GM12801 (cell line): ENCODE measurements at regions not wholly inside any gene's neighbourhood (a gene's known extent, or its start where the extent isn't known, plus 50 kb on each side); places are given as distances from the start of the nearest gene placed in this dataset.

Experiments
- TF ChIP-seq, protein P1 (sequence below): IDR thresholded peaks from one replicate; pipeline ENCODE4 v1.5.1; 2011; ENCODE audit warnings: control low read depth; ENCODE audit not compliant: insufficient read length; ENCODE audit errors: extremely low read depth

DNA sequence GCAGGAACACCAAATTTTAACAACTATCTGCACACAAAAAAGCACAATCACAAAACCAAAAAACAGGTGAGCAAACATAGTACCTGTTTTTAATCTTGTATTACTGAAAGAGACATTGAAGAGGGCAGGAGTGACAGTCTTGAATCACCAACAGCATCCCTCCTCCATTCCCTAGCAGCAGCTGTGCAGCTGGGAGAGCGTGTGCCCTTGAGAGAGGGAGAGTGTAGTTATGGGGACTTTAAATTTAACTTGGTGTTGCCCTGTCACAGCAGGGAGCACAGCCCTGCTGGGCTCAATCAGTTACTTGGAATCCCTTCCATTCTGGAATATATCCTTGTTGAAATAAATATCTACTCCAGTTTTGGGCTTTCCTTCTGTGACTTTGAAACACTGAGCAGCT is 1938.7 kb upstream of the NUDT12 start:
- TF ChIP-seq, protein P1, sequence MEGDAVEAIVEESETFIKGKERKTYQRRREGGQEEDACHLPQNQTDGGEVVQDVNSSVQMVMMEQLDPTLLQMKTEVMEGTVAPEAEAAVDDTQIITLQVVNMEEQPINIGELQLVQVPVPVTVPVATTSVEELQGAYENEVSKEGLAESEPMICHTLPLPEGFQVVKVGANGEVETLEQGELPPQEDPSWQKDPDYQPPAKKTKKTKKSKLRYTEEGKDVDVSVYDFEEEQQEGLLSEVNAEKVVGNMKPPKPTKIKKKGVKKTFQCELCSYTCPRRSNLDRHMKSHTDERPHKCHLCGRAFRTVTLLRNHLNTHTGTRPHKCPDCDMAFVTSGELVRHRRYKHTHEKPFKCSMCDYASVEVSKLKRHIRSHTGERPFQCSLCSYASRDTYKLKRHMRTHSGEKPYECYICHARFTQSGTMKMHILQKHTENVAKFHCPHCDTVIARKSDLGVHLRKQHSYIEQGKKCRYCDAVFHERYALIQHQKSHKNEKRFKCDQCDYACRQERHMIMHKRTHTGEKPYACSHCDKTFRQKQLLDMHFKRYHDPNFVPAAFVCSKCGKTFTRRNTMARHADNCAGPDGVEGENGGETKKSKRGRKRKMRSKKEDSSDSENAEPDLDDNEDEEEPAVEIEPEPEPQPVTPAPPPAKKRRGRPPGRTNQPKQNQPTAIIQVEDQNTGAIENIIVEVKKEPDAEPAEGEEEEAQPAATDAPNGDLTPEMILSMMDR = no peak

DNA sequence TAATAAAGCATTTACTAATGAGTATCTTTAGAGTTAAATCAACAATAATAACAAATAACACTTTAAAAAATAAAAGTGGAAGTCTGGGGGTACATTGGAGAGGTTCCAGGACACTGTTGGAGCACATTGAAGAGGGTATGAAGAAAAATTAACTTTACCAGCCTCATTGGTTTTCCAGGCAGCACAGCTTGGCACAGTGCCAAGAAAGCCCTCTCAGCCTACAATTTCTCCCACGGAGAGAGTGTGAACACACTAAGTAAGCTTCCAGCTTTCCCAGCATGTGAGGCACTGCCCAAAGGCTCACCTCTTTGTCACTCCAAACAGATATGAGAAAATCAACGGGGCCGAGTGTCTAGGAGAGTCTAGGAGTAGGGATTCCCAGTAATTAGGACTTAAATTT is 1912.8 kb upstream of the NUDT12 start:
- TF ChIP-seq, protein P1 = no peak

DNA sequence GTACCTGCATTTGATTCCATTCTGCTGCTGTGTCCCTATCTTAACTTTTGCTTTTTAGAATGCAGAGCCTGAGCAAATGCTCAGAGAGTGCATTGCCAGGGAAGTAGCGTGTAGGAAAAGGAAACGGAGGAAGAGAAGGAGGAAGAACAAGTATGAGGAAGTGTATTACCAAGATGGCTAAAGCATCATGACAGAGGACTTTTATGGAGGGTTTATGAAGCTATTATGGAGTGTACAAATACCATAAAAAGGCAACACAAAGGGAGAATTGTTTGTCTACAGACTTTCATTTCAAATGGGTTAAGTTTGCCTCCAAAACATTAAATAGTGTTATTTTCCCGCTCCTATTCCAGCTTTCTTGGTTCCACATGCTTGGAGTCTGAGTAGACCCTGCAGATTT is 1899.8 kb upstream of the NUDT12 start:
- TF ChIP-seq, protein P1 = no peak

DNA sequence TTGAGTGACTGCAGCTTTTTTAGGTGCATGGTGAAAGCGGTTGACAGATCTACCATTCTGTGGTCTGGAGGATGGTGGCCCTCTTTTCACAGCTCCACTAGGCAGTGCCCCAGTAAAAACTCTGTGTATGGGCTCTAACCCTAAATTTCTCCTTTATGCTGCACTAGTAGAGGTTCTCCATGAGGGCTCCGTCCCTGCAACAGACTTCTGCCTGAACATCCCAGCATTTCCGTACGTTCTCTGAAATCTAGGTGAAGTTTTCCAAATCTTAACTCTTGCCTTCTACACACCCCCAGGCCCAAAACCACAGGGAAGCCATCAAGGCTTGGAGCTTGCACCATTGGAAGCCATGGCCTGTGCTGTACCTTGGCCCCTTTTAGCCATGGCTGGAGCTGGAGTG is 1898.1 kb upstream of the NUDT12 start:
- TF ChIP-seq, protein P1 = no peak

DNA sequence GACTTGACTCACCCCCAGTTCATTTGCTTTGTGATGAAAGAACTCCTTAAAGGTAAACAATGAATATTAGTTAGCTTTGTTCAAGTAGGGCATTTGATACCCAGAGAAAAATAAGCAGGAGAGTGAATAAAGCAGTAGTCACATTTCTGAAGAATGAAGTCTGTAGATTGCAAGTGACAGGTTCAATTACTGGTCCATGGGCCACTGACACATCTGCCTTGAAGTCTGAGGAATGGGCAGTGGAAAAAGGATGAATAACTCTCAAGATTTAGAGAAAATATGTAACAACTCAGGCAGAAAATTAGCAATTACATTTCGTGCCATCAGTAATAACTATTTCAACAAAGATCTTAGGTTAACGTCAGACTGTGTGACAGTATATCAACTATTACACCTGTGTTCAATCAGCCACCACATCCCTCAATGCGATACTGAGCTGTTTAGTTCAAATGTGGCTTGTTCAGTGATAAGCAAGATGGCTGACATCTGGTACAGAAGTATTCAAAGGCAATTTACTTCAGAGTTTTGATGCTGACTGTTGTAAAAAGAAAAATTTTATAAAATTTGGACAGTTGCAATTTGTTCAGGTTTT is 1890.7 kb upstream of the NUDT12 start:
- TF ChIP-seq, protein P1 = no peak

DNA sequence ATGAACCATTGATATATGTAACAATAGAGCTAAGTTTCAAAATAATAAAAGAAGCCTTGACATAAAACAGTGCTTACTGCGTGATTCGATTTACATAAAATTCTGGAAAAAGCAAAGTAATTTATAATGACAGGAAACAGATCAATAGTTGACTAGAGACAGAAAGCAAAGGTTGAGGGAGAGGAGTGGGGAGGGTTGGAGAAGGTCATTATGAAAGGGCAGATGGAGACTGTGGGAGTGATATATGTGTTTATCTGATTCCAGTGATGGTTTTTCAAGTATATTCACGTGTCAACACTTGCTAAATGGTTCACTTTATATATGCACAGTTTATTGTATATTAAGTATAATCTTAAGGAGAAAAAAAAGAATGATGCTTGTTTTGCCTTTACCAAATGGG is 1885.7 kb upstream of the NUDT12 start:
- TF ChIP-seq, protein P1 = no peak

DNA sequence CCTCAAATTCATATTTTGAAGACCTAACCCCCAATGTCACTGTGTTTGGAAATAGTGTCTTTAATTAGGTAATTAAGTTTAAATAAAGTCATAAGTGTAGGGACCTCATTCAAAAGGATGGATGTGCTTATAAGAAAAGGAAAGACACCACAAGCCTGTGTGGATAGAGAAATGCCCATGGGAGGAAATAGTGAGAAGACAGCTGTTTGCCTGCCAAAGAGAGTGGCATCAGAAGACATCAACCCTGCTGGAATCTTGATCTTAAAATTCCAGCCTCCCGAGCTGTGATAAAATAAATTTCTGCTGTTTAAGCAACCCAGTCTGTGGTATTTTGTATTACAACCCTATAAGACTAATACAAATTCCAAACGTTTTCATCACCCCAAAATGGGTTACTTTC is 1867.9 kb upstream of the NUDT12 start:
- TF ChIP-seq, protein P1 = no peak
